Endometrial microvascular endothelial cells (primary cell): ENCODE measurements at regions not wholly inside any gene's neighbourhood (a gene's known extent, or its start where the extent isn't known, plus 50 kb on each side); places are given as distances from the start of the nearest gene placed in this dataset.
"Not testable (repeated sequence)": the region's sequence is repeated elsewhere in the genome, so short reads cannot be mapped to it uniquely, and the experiment has no call there.

Source experiments
- in situ Hi-C: cut with HindIII; loops from 2 replicates; pipeline ENCODE4 v1.10.0; 2017; ENCODE audit warnings: low sequenced_read_pairs, low pct_unique_long_range_greater_than_20kb; ENCODE audit errors: inconsistent ontology term

- in situ Hi-C loops, result not testable (repeated sequence)
Measured at GRCh38 chr1:83145820-83146219, 853.1 kb downstream of the TTLL7 start.

GRCh38 chr1:83142802-83143201 lies 856.1 kb downstream of the TTLL7 start:
- in situ Hi-C loops, result not testable (repeated sequence)

- in situ Hi-C loops, result not testable (repeated sequence)
Measured at GRCh38 chr1:83135524-83136157, 863.3 kb downstream of the TTLL7 start.

GRCh38 chr1:83134322-83135014 lies 864.5 kb downstream of the TTLL7 start:
- in situ Hi-C loops, result not testable (repeated sequence)

GRCh38 chr1:83131692-83131955 lies 867.3 kb downstream of the TTLL7 start:
- in situ Hi-C loops, result no loop called here

- in situ Hi-C loops, result no loop called here
Measured at GRCh38 chr1:83130886-83131691, 867.8 kb downstream of the TTLL7 start.

- in situ Hi-C loops, result no loop called here
Measured at GRCh38 chr1:83129107-83129506, 869.8 kb downstream of the TTLL7 start.

GRCh38 chr1:83125456-83125855 lies 873.5 kb downstream of the TTLL7 start:
- in situ Hi-C loops, result no loop called here

- in situ Hi-C loops, result no loop called here
Measured at GRCh38 chr1:83123019-83123418, 875.9 kb downstream of the TTLL7 start.

GRCh38 chr1:83118472-83118871 lies 880.5 kb downstream of the TTLL7 start:
- in situ Hi-C loops, result no loop called here

- in situ Hi-C loops, result not testable (repeated sequence)
Measured at GRCh38 chr1:83117030-83117429, 881.9 kb downstream of the TTLL7 start.

GRCh38 chr1:83115785-83116184 lies 883.1 kb downstream of the TTLL7 start:
- in situ Hi-C loops, result no loop called here

GRCh38 chr1:83114136-83114834 lies 884.6 kb downstream of the TTLL7 start:
- in situ Hi-C loops, result no loop called here

GRCh38 chr1:83113652-83114051 lies 885.3 kb downstream of the TTLL7 start:
- in situ Hi-C loops, result no loop called here

- in situ Hi-C loops, result no loop called here
Measured at GRCh38 chr1:83112248-83112885, 886.6 kb downstream of the TTLL7 start.

GRCh38 chr1:83110156-83110555 lies 888.8 kb downstream of the TTLL7 start:
- in situ Hi-C loops, result no loop called here

GRCh38 chr1:83109692-83110091 lies 889.2 kb downstream of the TTLL7 start:
- in situ Hi-C loops, result no loop called here

- in situ Hi-C loops, result no loop called here
Measured at GRCh38 chr1:83104558-83104957, 894.4 kb downstream of the TTLL7 start.

- in situ Hi-C loops, result no loop called here
Measured at GRCh38 chr1:83103341-83103740, 895.6 kb downstream of the TTLL7 start.
